Endothelial cell of umbilical vein (primary cell): ENCODE measurements at regions not wholly inside any gene's neighbourhood (a gene's known extent, or its start where the extent isn't known, plus 50 kb on each side); places are given as distances from the start of the nearest gene placed in this dataset.

Source experiments
- CTCF ChIP-seq, 2 donors: IDR thresholded peaks; 1 replicate in 1 of 2; 2 replicates in 1 of 2; pipeline ENCODE4 v1.5.1; 2011; ENCODE audit warnings: low read length in 2 of 2, mild to moderate bottlenecking in 2 of 2, moderate library complexity in 2 of 2, control low read depth in 1 of 2, inconsistent platforms in 1 of 2, low read depth in 1 of 2; ENCODE audit not compliant: insufficient read depth in 1 of 2; ENCODE audit errors: extremely low read depth in 1 of 2
- POLR2A ChIP-seq: IDR thresholded peaks from 2 replicates; pipeline ENCODE4 v1.6.1; 2012; ENCODE audit warnings: low read depth, mild to moderate bottlenecking, control low read depth, low read length

- TF ChIP-seq POLR2A, result no peak
- no peak for TF ChIP-seq CTCF (IDR thresholded peaks at IDR 0.05; ENCODE audit: extremely low read depth in 1 of 2, insufficient read depth in 1 of 2, low read depth in 1 of 2, low read length in 2 of 2)
Measured at GRCh38 chrX:129249563-129249962, 273.7 kb downstream of the SMARCA1 start.
